ENCODE measurements at regions not wholly inside any gene's neighbourhood (a gene's known extent, or its start where the extent isn't known, plus 50 kb on each side); places are given as distances from the start of the nearest gene placed in this dataset.
"Not testable (repeated sequence)": the region's sequence is repeated elsewhere in the genome, so short reads cannot be mapped to it uniquely, and the experiment has no call there.

DNA sequence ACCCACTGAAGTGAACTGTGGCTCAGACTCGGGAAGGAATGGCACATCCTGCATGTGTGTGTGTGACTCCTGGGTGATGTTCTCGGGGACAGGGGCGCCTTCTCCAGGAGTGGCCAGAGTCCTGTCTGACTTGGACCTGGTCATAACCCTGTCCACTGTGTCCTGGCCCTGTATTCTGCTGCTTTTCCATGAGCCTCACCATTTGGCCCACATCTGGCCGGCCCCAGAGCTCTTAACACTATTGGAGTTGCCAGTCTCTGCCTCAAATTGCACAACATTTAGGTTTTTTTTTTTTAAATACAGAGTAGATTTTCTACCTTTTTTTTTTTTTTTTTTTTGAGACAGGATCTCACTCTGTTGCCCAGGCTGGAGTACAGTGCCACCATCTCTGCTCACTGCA is 278.3 kb upstream of the TUT7 start:
- H3K4me3 Mint-ChIP-seq = no peak overlapping the region
- H3K4me1 Mint-ChIP-seq (ENCODE audit: low read depth in 2 of 2) = no peaks in the 10 kb centered on the region
- no peak overlapping the region for H3K27ac Mint-ChIP-seq
- no peaks in the 10 kb centered on the region for H3K9me3 Mint-ChIP-seq
- no peaks in the 10 kb centered on the region for H3K36me3 Mint-ChIP-seq (ENCODE audit: insufficient read depth)
- no peak for ATAC-seq (replicated peaks)
- DNase-seq = no peak
- H3K27me3 Mint-ChIP-seq = peaks cover 64 to 68% of the 10 kb centered on the region in 2 donors

GRCh38 chr9:86629530-86629929 is 275.3 kb upstream of the TUT7 start:
- ATAC-seq (replicated peaks) (no peak), DNase-seq (no peak)
- Mint-ChIP-seq H3K36me3 (ENCODE audit: insufficient read depth) (no peaks in the 10 kb centered on the region), H3K4me3 (no peak overlapping the region), H3K4me1 (ENCODE audit: low read depth in 2 of 2) (no peaks in the 10 kb centered on the region), H3K9me3 (no peaks in the 10 kb centered on the region), H3K27me3 (peaks cover 34 to 38% of the 10 kb centered on the region in 2 donors), H3K27ac (no peak overlapping the region)

GRCh38 chr9:86626802-86627201 is 272.6 kb upstream of the TUT7 start:
- ATAC-seq (replicated peaks) = no peak
- H3K27ac Mint-ChIP-seq = no peak overlapping the region
- H3K36me3 Mint-ChIP-seq (ENCODE audit: insufficient read depth) = no peaks in the 10 kb centered on the region
- no peaks in the 10 kb centered on the region for H3K4me1 Mint-ChIP-seq (ENCODE audit: low read depth in 2 of 2)
- DNase-seq = no peak
- no peak overlapping the region for H3K4me3 Mint-ChIP-seq
- no peaks in the 10 kb centered on the region for H3K9me3 Mint-ChIP-seq
- peaks cover 12 to 16% of the 10 kb centered on the region in 2 donors for H3K27me3 Mint-ChIP-seq

- no peak for ATAC-seq (replicated peaks)
- H3K4me1 Mint-ChIP-seq (ENCODE audit: low read depth in 2 of 2) = no peaks in the 10 kb centered on the region
- DNase-seq = no peak
- no peak overlapping the region for H3K27ac Mint-ChIP-seq
- H3K36me3 Mint-ChIP-seq (ENCODE audit: insufficient read depth) = no peaks in the 10 kb centered on the region
- peaks cover 0 to 4% of the 10 kb centered on the region in 2 donors for H3K27me3 Mint-ChIP-seq
- no peaks in the 10 kb centered on the region for H3K9me3 Mint-ChIP-seq
- H3K4me3 Mint-ChIP-seq = no peak overlapping the region
Observed at GRCh38 chr9:86624630-86625029, 270.4 kb upstream of the TUT7 start.

DNA sequence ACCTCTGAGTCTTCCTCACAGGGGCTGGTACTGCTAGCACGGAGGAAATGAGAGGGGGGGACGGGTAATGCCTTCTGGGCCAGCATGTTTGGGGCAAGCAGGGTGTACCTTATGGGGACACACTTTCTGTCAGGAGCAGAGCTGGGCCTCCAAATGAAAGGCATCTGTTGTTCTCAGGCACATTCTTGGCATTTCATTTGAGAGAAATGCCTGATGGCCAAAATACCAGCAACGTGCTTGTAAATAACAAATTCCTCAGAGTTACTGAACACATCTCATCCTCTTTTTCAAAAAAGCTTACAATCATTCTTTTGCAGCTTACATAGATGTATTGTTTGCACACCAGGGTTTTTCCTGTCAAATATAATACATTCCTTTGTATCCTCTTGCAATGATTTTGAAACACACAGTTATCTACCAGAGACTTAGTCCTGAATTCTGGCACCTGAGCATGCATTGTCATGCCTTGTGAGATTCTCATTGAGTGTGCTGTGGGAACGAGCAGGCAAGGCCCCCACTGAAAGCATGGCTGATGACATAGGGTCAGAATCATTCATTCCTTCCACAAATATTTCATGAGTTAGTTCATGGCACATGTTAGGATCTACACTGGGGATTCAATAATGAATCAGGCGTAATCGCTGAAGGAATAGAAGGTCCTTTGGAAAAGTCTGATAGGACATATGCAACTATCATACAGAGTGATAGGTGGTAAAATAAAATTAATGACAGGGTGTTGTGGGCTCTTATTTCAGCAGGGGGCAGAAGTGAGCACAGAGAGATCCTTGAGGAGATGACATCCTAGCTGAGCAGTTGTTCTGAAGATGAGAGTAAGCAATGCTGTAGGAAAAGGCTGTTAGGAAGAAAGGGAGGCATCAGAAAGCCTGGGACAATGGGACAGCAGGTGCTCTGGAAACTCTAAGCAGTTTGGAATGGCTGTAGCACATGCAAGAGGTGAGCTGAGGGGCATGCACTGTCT is 260.9 kb upstream of the TUT7 start:
- H3K9me3 Mint-ChIP-seq = no peaks in the 10 kb centered on the region
- H3K27ac Mint-ChIP-seq = no peak overlapping the region
- no peak overlapping the region for H3K4me3 Mint-ChIP-seq
- DNase-seq (no peak), ATAC-seq (replicated peaks) (no peak)
- H3K27me3 Mint-ChIP-seq = peaks cover 0 to 7% of the 10 kb centered on the region in 2 donors
- no peaks in the 10 kb centered on the region for H3K4me1 Mint-ChIP-seq (ENCODE audit: low read depth in 2 of 2)
- no peaks in the 10 kb centered on the region for H3K36me3 Mint-ChIP-seq (ENCODE audit: insufficient read depth)

- ATAC-seq (replicated peaks) (no peak), DNase-seq (no peak)
- Mint-ChIP-seq H3K9me3 (no peaks in the 10 kb centered on the region), H3K27me3 (peaks cover 0 to 7% of the 10 kb centered on the region in 2 donors), H3K27ac (no peak overlapping the region), H3K4me3 (no peak overlapping the region), H3K36me3 (ENCODE audit: insufficient read depth) (no peaks in the 10 kb centered on the region), H3K4me1 (ENCODE audit: low read depth in 2 of 2) (no peaks in the 10 kb centered on the region)
Observed at GRCh38 chr9:86613943-86614342, 259.7 kb upstream of the TUT7 start.

DNA sequence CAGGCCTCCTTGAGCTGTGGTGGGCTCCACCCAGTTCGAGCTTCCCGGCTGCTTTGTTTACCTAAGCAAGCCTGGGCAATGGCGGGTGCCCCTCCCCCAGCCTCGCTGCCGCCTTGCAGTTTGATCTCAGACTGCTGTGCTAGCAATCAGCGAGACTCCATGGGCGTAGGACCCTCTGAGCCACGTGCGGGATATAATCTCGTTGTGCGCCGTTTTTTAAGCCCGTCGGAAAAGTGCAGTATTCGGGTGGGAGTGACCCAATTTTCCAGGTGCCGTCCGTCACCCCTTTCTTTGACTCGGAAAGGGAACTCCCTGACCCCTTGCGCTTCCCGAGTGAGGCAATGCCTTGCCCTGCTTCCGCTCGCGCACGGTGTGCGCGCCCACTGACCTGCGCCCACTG is 257.3 kb upstream of the TUT7 start:
- not testable (repeated sequence) for H3K27ac Mint-ChIP-seq; DNase-seq; H3K9me3 Mint-ChIP-seq; H3K4me3 Mint-ChIP-seq; H3K36me3 Mint-ChIP-seq (ENCODE audit: insufficient read depth); ATAC-seq (replicated peaks); H3K4me1 Mint-ChIP-seq (ENCODE audit: low read depth in 2 of 2); H3K27me3 Mint-ChIP-seq

DNA sequence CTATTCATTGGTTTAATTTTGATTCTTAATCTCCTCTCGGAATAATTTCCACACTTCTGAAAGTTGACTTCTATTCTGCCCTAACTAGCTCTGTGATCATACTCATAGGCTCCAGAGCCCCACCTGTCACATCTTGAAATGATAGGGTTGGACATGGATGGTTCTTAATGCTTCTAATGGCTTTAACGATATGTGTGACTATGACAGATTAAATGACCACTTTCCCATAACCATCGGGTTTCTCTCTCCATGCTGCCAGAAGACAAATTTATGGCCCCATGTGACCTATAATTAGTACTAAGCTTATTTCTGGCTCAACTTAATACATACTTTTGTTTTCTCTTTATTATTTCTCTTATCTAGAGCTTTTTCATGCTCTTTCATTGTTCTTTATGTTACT is 251.1 kb upstream of the TUT7 start:
- no peak for ATAC-seq (replicated peaks)

DNA sequence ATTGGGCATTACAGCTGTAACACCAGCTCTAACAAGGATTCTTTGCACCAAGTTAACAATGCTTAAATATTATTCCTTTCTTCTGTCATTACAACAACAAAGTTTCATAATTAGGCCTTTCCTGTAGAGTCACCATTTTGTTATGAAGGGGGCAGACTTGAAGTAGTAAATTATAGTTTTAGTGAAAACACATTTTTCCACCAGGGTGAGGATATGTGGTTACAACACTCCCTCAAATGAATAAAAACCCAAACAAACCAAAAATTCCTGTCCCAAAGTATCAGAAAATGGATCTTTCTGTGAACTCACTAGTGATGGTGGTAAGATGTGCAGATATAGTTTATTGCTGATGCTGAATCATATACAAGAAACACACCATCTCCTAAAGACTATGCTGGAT is 250.5 kb upstream of the TUT7 start:
- H3K9me3 Mint-ChIP-seq = no peaks in the 10 kb centered on the region
- H3K4me3 Mint-ChIP-seq = no peak overlapping the region
- no peaks in the 10 kb centered on the region for H3K36me3 Mint-ChIP-seq (ENCODE audit: insufficient read depth)
- H3K4me1 Mint-ChIP-seq (ENCODE audit: low read depth in 2 of 2) = no peaks in the 10 kb centered on the region
- DNase-seq = no peak
- no peak overlapping the region for H3K27ac Mint-ChIP-seq
- no peak for ATAC-seq (replicated peaks)
- H3K27me3 Mint-ChIP-seq = peaks cover 24 to 30% of the 10 kb centered on the region in 2 donors

More for the DNA sequence above, 251.1 kb upstream of the TUT7 start:
- Mint-ChIP-seq H3K9me3 (no peaks in the 10 kb centered on the region), H3K4me3 (no peak overlapping the region), H3K36me3 (ENCODE audit: insufficient read depth) (no peaks in the 10 kb centered on the region), H3K4me1 (ENCODE audit: low read depth in 2 of 2) (no peaks in the 10 kb centered on the region), H3K27me3 (peaks cover 24 to 25% of the 10 kb centered on the region in 2 donors), H3K27ac (no peak overlapping the region)
- no peak for DNase-seq

DNA sequence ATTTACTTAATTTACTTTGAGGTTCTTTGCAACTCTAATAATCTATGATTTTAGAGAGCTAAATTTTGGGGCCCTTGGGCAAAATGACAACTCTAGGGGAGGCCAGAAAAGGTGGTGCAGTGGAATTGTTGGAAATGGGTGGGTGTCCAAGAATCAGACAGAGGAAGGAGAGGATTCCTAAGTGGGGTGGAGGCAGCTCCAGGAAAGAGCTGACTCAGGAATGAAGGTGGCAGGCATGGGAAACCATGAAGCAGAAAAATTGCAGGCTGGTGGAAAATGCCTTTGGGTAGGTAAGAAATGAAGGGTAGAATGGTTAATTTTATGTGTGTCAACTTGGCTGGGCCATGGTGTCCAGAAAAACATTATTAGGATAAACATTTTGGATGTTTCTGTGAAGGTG is 248.5 kb upstream of the TUT7 start:
- Mint-ChIP-seq H3K4me1 (ENCODE audit: low read depth in 2 of 2) (no peaks in the 10 kb centered on the region), H3K27ac (no peak overlapping the region), H3K27me3 (peaks cover 35 to 38% of the 10 kb centered on the region in 2 donors), H3K4me3 (no peak overlapping the region), H3K36me3 (ENCODE audit: insufficient read depth) (no peaks in the 10 kb centered on the region), H3K9me3 (no peaks in the 10 kb centered on the region)
- ATAC-seq (replicated peaks) (no peak), DNase-seq (no peak)

- Mint-ChIP-seq H3K27me3 (peaks cover 45 to 46% of the 10 kb centered on the region in 2 donors), H3K4me3 (no peak overlapping the region), H3K9me3 (no peaks in the 10 kb centered on the region), H3K4me1 (ENCODE audit: low read depth in 2 of 2) (no peaks in the 10 kb centered on the region), H3K27ac (no peak overlapping the region), H3K36me3 (ENCODE audit: insufficient read depth) (no peaks in the 10 kb centered on the region)
- no peak for ATAC-seq (replicated peaks)
- DNase-seq = no peak
Observed at GRCh38 chr9:86601697-86602096, 247.5 kb upstream of the TUT7 start.

- Mint-ChIP-seq H3K36me3 (ENCODE audit: insufficient read depth) (no peaks in the 10 kb centered on the region), H3K27me3 (peaks cover 51 to 52% of the 10 kb centered on the region in 2 donors), H3K4me3 (no peak overlapping the region), H3K27ac (no peak overlapping the region), H3K9me3 (no peaks in the 10 kb centered on the region), H3K4me1 (ENCODE audit: low read depth in 2 of 2) (no peaks in the 10 kb centered on the region)
- no peak for DNase-seq
- no peak for ATAC-seq (replicated peaks)
Observed at GRCh38 chr9:86600977-86601376, 246.8 kb upstream of the TUT7 start.

DNA sequence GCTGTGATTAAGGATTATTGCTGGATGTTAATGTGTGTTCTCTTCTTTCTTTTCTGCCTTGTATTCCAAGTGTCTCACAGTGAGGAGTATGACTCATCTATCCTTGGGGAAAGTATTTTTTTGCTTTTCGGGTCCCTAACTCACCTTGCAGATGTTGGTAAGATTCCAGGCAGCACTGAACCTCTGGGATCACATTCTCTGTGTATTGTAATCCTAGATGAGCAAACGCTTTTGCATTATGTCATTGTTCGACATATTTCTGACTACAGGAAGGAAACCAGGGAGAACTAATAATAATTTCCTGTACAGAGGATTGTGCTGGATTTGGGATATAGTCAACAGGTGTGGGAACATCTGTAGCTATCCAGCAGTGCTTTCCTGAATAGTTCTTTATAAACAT is 246.1 kb upstream of the TUT7 start:
- Mint-ChIP-seq H3K36me3 (ENCODE audit: insufficient read depth) (no peaks in the 10 kb centered on the region), H3K4me1 (ENCODE audit: low read depth in 2 of 2) (no peaks in the 10 kb centered on the region), H3K9me3 (no peaks in the 10 kb centered on the region), H3K27ac (no peak overlapping the region), H3K27me3 (peaks cover 51 to 55% of the 10 kb centered on the region in 2 donors), H3K4me3 (no peak overlapping the region)
- ATAC-seq (replicated peaks) (no peak), DNase-seq (no peak)

- no peak overlapping the region for H3K27ac Mint-ChIP-seq
- H3K36me3 Mint-ChIP-seq (ENCODE audit: insufficient read depth) = no peaks in the 10 kb centered on the region
- ATAC-seq (replicated peaks) = no peak
Observed at GRCh38 chr9:86599561-86599960, 245.4 kb upstream of the TUT7 start.

More at GRCh38 chr9:86599561-86599960, 245.4 kb upstream of the TUT7 start:
- Mint-ChIP-seq H3K9me3 (no peaks in the 10 kb centered on the region), H3K27me3 (peaks cover 49 to 63% of the 10 kb centered on the region in 2 donors), H3K4me3 (no peak overlapping the region), H3K4me1 (ENCODE audit: low read depth in 2 of 2) (no peaks in the 10 kb centered on the region)
- no peak for DNase-seq

Measured in effector memory CD8-positive, alpha-beta T cell (primary cell).